ENCODE measurements at regions not wholly inside any gene's neighbourhood (a gene's known extent, or its start where the extent isn't known, plus 50 kb on each side); places are given as distances from the start of the nearest gene placed in this dataset.

- DNase-seq = no peak
These were observed 64.8 kb upstream of the LOXL4 start for GRCh38 chr10:98332623-98333269.

- DNase-seq = no peak
These were observed 63.9 kb upstream of the LOXL4 start for GRCh38 chr10:98331885-98332284.

DNA sequence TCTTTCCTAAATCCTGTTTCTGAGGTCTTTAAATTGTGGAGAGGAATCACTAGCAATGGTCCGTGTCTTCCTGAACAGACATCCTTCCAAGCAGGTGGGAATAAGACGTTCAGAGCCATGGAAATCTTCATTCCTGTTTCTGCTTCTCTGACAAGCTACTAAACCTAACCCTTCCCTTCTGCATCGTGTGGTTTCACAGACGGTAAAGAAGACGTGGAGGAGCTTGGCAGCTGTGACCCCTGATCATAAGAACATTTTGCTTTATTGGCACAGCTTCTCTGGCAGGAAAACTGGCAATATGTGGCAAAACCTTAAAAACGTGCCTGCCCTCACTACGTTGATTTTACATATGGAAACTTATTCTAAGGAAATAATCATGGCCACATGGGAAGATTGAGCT lies 63.0 kb upstream of the LOXL4 start:
- DNase-seq = no peak

- no peak for DNase-seq
These were observed 60.6 kb upstream of the LOXL4 start for GRCh38 chr10:98328640-98329039.

DNA sequence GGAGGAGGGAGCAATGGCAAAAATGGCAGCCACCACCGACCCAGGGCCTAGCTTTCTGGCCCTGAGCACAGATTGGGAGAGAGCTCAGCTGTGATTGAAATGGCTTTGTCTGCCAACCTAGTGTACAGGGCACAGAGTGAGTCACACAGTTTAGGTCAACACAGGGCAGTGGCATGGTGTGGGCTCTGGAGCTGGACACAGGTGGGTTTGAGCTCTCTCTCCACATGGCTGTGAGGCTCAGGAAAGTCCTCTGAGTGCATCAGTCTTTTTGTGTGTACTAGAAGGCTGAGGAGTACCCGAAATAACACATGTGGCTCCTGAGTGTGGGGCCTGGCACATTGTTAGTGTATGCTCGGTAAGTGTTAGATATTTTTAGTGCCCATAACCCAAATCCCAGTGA lies 60.2 kb upstream of the LOXL4 start:
- no peak for DNase-seq

DNA sequence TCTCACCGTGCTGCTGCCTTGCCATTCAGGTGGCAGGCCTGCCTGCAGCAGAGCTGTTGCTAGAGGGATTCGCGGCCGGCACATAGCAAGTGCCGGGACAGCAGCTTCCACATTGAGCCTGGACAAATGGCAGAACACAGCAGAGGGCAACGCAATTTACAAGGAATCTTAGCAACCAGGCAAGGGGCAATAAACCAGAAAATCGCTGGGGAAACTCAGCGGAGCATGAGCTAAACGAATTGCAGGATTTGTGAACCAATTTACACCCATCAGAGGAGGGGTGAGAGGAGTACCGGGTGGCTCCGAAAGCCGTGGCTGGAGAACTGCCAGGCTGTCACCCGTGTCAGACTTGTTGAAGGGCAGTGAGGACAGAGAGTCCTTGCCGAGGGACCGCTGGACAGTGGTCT lies 58.6 kb upstream of the LOXL4 start:
- DNase-seq = no peak

GRCh38 chr10:98323221-98324164 lies 55.5 kb upstream of the LOXL4 start:
- peak; percentile 97 for DNase-seq

GRCh38 chr10:98321186-98321780 lies 53.3 kb upstream of the LOXL4 start:
- DNase-seq = no peak

GRCh38 chr10:98320486-98321185 lies 52.6 kb upstream of the LOXL4 start:
- DNase-seq = no peak

GRCh38 chr10:98318861-98319260 lies 50.9 kb upstream of the LOXL4 start:
- peak; percentile 45 for DNase-seq

Measured in fibroblast of skin of right biceps (primary cell).